Lower lobe of right lung (tissue), 2 donors: ENCODE measurements at regions not wholly inside any gene's neighbourhood (a gene's known extent, or its start where the extent isn't known, plus 50 kb on each side); places are given as distances from the start of the nearest gene placed in this dataset.

Experiments used
- ATAC-seq, 2 donors: fragments of 200-7000 bp; cut with Tn5 transposase; one replicate each; pipeline ENCODE4 v1.9.1; 2020 to 2022; ENCODE audit warnings: mild to moderate bottlenecking in 2 of 2, moderate library complexity in 2 of 2
- DNase-seq: peaks from one replicate; pipeline ENCODE4 v3.0.0-alpha.2; 2020
- H3K27ac ChIP-seq: fragments of 200-600 bp; one replicate; pipeline ENCODE4 v1.8.0; 2022
- H3K27me3 ChIP-seq: fragments of 200-600 bp; one replicate; pipeline ENCODE4 v1.8.0; 2022; ENCODE audit warnings: low read depth
- H3K36me3 ChIP-seq: fragments of 200-600 bp; one replicate; pipeline ENCODE4 v1.8.0; 2022; ENCODE audit warnings: mild to moderate bottlenecking
- H3K4me1 ChIP-seq: fragments of 200-600 bp; one replicate; pipeline ENCODE4 v1.8.0; 2022
- H3K4me3 ChIP-seq: fragments of 200-600 bp; one replicate; pipeline ENCODE4 v1.8.0; 2022; ENCODE audit warnings: mild to moderate bottlenecking
- H3K9me3 ChIP-seq: fragments of 200-600 bp; one replicate; pipeline ENCODE4 v1.8.0; 2022
- CTCF ChIP-seq: fragments of 200-600 bp; IDR thresholded peaks from one replicate; pipeline ENCODE4 v1.8.0; 2022; ENCODE audit warnings: antibody characterized with exemption, mild to moderate bottlenecking
- intact Hi-C: fragments of 100-400 bp; cut with DNase I; formaldehyde crosslinking; loops from one replicate; pipeline ENCODE4 v1.11.0; 2022
- donor health status: DM: no; HTN: yes; CAD: no; lungs with severe emphysema.

GRCh38 chr10:78358982-78359381 is 325.3 kb downstream of the RPS24 start:
- no peak overlapping the region for H3K4me3 ChIP-seq
- intact Hi-C loops = no loop called here
- no peaks in the 10 kb centered on the region for H3K4me1 ChIP-seq
- TF ChIP-seq CTCF = no peak
- DNase-seq (no peak), ATAC-seq (no peak)
- no peaks in the 10 kb centered on the region for H3K36me3 ChIP-seq
- H3K9me3 ChIP-seq = no peaks in the 10 kb centered on the region
- H3K27me3 ChIP-seq = no peaks in the 10 kb centered on the region
- H3K27ac ChIP-seq = no peak overlapping the region

GRCh38 chr10:78359640-78360091 is 326.0 kb downstream of the RPS24 start:
- Histone ChIP-seq H3K4me3 (no peak overlapping the region), H3K27ac (no peak overlapping the region), H3K9me3 (no peaks in the 10 kb centered on the region), H3K4me1 (no peaks in the 10 kb centered on the region), H3K36me3 (no peaks in the 10 kb centered on the region), H3K27me3 (no peaks in the 10 kb centered on the region)
- DNase-seq = no peak
- intact Hi-C loops = no loop called here
- ATAC-seq = no peak
- TF ChIP-seq CTCF = no peak

- H3K36me3 ChIP-seq = no peaks in the 10 kb centered on the region
- ATAC-seq = no peak
- H3K27me3 ChIP-seq = no peaks in the 10 kb centered on the region
- H3K4me1 ChIP-seq = no peaks in the 10 kb centered on the region
- no peak overlapping the region for H3K27ac ChIP-seq
- no peak overlapping the region for H3K4me3 ChIP-seq
- DNase-seq = no peak
- H3K9me3 ChIP-seq = no peaks in the 10 kb centered on the region
- intact Hi-C loops = no loop called here
- no peak for TF ChIP-seq CTCF
Observed at GRCh38 chr10:78360284-78360683, 326.6 kb downstream of the RPS24 start.

GRCh38 chr10:78361031-78361430 is 327.4 kb downstream of the RPS24 start:
- no peaks in the 10 kb centered on the region for H3K36me3 ChIP-seq
- ATAC-seq (no peak), DNase-seq (no peak)
- H3K4me1 ChIP-seq = no peaks in the 10 kb centered on the region
- intact Hi-C loops = no loop called here
- H3K27ac ChIP-seq = no peak overlapping the region
- no peak for TF ChIP-seq CTCF
- no peaks in the 10 kb centered on the region for H3K9me3 ChIP-seq
- no peaks in the 10 kb centered on the region for H3K27me3 ChIP-seq
- H3K4me3 ChIP-seq = no peak overlapping the region

- TF ChIP-seq CTCF = no peak
- DNase-seq (peak; percentile 66), ATAC-seq (peak; percentile 39 to 69)
Observed at GRCh38 chr10:78362406-78363022, 328.9 kb downstream of the RPS24 start.

More at GRCh38 chr10:78362406-78363022, 328.9 kb downstream of the RPS24 start:
- no peak overlapping the region for H3K4me3 ChIP-seq
- H3K27me3 ChIP-seq = no peaks in the 10 kb centered on the region
- no peaks in the 10 kb centered on the region for H3K4me1 ChIP-seq
- intact Hi-C loops = no loop called here
- no peaks in the 10 kb centered on the region for H3K36me3 ChIP-seq
- H3K9me3 ChIP-seq = no peaks in the 10 kb centered on the region
- no peak overlapping the region for H3K27ac ChIP-seq
